Activated CD4-positive, alpha-beta T cell treated with anti-CD3 and anti-CD28 coated beads, Interleukin-2, amount 10 ng/mL, durations not matched to agents 7 days and 5 days (primary cell): ENCODE measurements at regions not wholly inside any gene's neighbourhood (a gene's known extent, or its start where the extent isn't known, plus 50 kb on each side); places are given as distances from the start of the nearest gene placed in this dataset.

Experiments
- CTCF ChIA-PET: fragments of 350-600 bp; sonication (Branson Sonifier 250); formaldehyde crosslinking; loops from one replicate; lab custom pipeline; 2021; ENCODE audit warnings: antibody characterized with exemption; lab: Charles Lee
- POLR2A ChIA-PET: fragments of 350-600 bp; sonication (Branson Sonifier 250); formaldehyde crosslinking; loops from one replicate; lab custom pipeline; 2021; ENCODE audit warnings: antibody characterized with exemption; lab: Charles Lee
- DNase-seq: peaks from one replicate; pipeline ENCODE4 v3.0.0-alpha.2; 2020
- H3K27ac Mint-ChIP-seq: one replicate; pipeline ENCODE4 v1.8.0; 2021; ENCODE audit warnings: mild to moderate bottlenecking, moderate library complexity, mixed read lengths
- H3K27me3 Mint-ChIP-seq: one replicate; pipeline ENCODE4 v1.8.0; 2021; ENCODE audit warnings: mixed read lengths
- H3K36me3 Mint-ChIP-seq: one replicate; pipeline ENCODE4 v1.8.0; 2021; ENCODE audit warnings: low read depth, mixed read lengths
- H3K4me1 Mint-ChIP-seq: one replicate; pipeline ENCODE4 v1.8.0; 2021; ENCODE audit warnings: mixed read lengths
- H3K4me3 Mint-ChIP-seq: one replicate; pipeline ENCODE4 v1.8.0; 2021; ENCODE audit warnings: mild to moderate bottlenecking, moderate library complexity, mixed read lengths
- H3K9me3 Mint-ChIP-seq: one replicate; pipeline ENCODE4 v1.8.0; 2021; ENCODE audit warnings: mixed read lengths

DNA sequence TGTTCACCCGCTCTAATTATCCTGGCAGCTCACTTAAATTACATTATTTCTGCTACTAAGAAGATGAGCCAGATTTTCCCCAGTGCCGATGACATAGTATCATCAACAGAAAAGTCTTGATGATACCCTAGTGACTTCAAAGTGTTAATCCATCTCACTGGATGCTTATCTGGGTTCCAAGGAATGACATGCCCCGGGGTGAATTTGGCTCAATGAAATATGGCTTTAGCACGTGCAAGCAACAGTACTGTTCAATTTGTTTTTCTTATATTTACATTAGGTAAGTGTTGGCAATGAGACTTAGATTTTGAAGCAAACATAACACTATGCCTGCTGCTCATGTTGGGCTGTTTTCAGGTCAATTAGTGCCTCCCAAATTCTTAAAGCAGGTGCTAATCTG lies 548.2 kb upstream of the SLITRK1 start:
- Mint-ChIP-seq H3K36me3 (no peaks in the 10 kb centered on the region), H3K4me1 (no peaks in the 10 kb centered on the region), H3K9me3 (no peaks in the 10 kb centered on the region), H3K4me3 (no peak overlapping the region), H3K27ac (no peak overlapping the region), H3K27me3 (no peaks in the 10 kb centered on the region)
- no peak for DNase-seq
- ChIA-PET CTCF (no interaction called here), POLR2A (no interaction called here)

DNA sequence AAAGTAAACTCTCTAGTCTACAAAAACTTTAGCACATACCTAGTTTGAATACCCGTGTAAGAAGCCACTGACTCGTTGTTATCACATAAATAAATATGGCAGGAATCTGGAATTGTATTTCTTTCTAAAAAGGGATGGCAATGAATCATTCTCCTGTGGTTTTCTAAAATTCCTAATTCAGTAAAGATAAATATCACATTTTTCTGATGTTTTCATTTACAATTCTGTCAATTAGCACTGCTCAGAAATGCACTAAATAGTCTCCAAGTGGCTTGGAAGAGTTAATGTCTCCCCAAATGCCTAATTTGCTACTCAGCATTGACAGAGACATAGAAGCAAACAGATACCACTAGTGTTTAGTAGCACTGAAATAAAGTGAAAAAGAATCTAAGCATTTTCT lies 547.7 kb upstream of the SLITRK1 start:
- no peak for DNase-seq
- no peaks in the 10 kb centered on the region for H3K9me3 Mint-ChIP-seq
- POLR2A ChIA-PET, result no interaction called here
- H3K27me3 Mint-ChIP-seq, result no peaks in the 10 kb centered on the region
- no peaks in the 10 kb centered on the region for H3K4me1 Mint-ChIP-seq
- H3K36me3 Mint-ChIP-seq, result no peaks in the 10 kb centered on the region
- CTCF ChIA-PET, result no interaction called here
- no peak overlapping the region for H3K27ac Mint-ChIP-seq
- no peak overlapping the region for H3K4me3 Mint-ChIP-seq

GRCh38 chr13:84418041-84418440 lies 535.8 kb upstream of the SLITRK1 start:
- Mint-ChIP-seq H3K4me1 (no peaks in the 10 kb centered on the region), H3K9me3 (peaks cover 3% of the 10 kb centered on the region), H3K4me3 (no peak overlapping the region), H3K27me3 (no peaks in the 10 kb centered on the region), H3K27ac (no peak overlapping the region), H3K36me3 (no peaks in the 10 kb centered on the region)
- DNase-seq, result no peak
- ChIA-PET POLR2A (no interaction called here), CTCF (no interaction called here)

DNA sequence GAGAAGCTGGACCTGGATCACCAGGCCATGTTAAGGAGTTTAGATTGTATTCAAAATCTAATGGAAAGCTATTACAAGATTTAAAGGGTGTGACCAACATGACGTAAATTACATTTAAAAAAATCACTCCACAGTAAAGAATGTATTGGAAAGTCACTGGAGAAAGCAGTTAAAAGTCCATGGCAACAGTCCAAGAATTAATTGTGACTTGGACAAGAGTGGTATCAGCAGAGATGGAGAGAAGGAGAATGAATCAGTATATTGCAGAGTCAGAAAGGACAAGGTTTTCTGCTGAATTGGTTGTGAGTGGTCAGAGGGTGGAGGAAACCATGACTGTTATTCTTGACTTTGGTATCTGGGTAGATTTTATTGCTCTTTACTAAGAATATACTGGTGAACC lies 535.1 kb upstream of the SLITRK1 start:
- H3K27ac Mint-ChIP-seq, result no peak overlapping the region
- peaks cover 3% of the 10 kb centered on the region for H3K9me3 Mint-ChIP-seq
- no peaks in the 10 kb centered on the region for H3K27me3 Mint-ChIP-seq
- no peaks in the 10 kb centered on the region for H3K36me3 Mint-ChIP-seq
- H3K4me1 Mint-ChIP-seq, result no peaks in the 10 kb centered on the region
- POLR2A ChIA-PET, result no interaction called here
- CTCF ChIA-PET, result no interaction called here
- no peak for DNase-seq
- H3K4me3 Mint-ChIP-seq, result no peak overlapping the region

- DNase-seq, result no peak
- no peaks in the 10 kb centered on the region for H3K36me3 Mint-ChIP-seq
- ChIA-PET CTCF (no interaction called here), POLR2A (no interaction called here)
- H3K4me1 Mint-ChIP-seq, result no peaks in the 10 kb centered on the region
- no peaks in the 10 kb centered on the region for H3K9me3 Mint-ChIP-seq
- H3K27ac Mint-ChIP-seq, result no peak overlapping the region
- H3K27me3 Mint-ChIP-seq, result no peaks in the 10 kb centered on the region
- H3K4me3 Mint-ChIP-seq, result no peak overlapping the region
Observed at GRCh38 chr13:84413016-84413415, 530.7 kb upstream of the SLITRK1 start.

DNA sequence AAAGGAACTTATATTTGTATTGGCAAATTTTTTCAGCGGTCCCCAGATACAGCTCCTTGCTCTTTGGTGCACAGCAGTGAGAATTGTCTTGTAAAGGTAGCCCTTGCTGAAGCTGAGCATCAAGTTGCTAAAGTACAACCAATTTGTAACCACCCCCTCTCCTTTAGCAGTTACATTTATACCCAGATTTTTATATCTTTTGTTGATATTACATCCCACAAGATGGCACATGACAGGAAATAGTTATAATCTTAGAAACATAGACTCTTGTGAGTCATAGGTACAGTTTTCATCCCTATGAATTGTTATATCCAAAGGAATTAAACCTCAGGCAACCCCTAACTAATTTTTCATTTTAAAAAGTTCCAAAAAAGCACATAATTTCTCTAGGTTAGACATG lies 523.0 kb upstream of the SLITRK1 start:
- Mint-ChIP-seq H3K4me1 (no peaks in the 10 kb centered on the region), H3K9me3 (no peaks in the 10 kb centered on the region)

GRCh38 chr13:84400706-84401105 lies 518.4 kb upstream of the SLITRK1 start:
- Mint-ChIP-seq H3K27ac (no peak overlapping the region), H3K9me3 (peaks cover 5% of the 10 kb centered on the region), H3K27me3 (no peaks in the 10 kb centered on the region), H3K36me3 (no peaks in the 10 kb centered on the region), H3K4me3 (no peak overlapping the region), H3K4me1 (no peaks in the 10 kb centered on the region)
- CTCF ChIA-PET, result no interaction called here
- POLR2A ChIA-PET, result no interaction called here
- DNase-seq, result no peak

More for the DNA sequence above, 523.0 kb upstream of the SLITRK1 start:
- CTCF ChIA-PET, result no interaction called here
- Mint-ChIP-seq H3K36me3 (no peaks in the 10 kb centered on the region), H3K27ac (no peak overlapping the region), H3K4me3 (no peak overlapping the region), H3K27me3 (no peaks in the 10 kb centered on the region)
- POLR2A ChIA-PET, result no interaction called here
- no peak for DNase-seq

DNA sequence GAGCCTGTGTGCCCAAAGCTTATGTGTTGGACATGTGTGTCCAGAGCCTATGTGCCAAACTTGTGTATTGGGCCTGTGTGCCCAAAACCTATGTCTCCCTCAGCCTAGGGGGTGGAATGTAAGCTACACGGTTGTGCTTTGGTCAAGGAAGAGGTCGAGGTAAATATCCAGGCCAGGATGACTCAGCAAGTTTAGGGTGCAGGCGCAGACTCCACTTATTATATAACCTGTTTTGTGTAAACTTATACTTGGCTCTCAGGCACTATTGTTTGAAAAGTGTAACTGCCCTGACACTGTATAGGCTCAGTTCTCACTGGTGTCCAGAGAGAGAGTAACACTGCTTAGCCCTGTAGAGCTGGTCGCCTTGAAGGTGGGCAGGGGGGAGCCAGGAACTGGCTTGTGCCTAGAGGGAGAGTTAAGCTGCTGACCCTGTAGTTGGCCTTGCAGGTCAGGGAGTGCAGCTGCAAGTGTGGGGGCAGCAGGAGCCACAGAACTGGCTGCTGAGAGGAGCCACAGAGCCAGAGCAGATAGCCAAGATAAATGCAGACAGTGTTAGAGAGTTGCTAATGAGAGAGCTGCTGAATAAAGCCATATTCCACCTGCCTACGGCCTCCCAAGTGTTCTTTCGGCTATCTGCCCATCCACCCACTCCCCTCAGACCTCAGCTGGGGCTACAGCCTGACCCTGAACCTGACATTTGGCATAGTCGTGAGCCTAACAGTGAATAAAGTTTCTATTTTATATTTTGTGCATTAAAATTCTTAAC lies 517.2 kb upstream of the SLITRK1 start:
- ChIA-PET CTCF (no interaction called here), POLR2A (no interaction called here)
- Mint-ChIP-seq H3K4me3 (no peak overlapping the region), H3K36me3 (no peaks in the 10 kb centered on the region), H3K27ac (no peak overlapping the region), H3K27me3 (no peaks in the 10 kb centered on the region), H3K9me3 (peaks cover 10% of the 10 kb centered on the region), H3K4me1 (no peaks in the 10 kb centered on the region)
- no peak for DNase-seq

GRCh38 chr13:84393981-84394625 lies 511.8 kb upstream of the SLITRK1 start:
- ChIA-PET CTCF (no interaction called here), POLR2A (no interaction called here)
- no peaks in the 10 kb centered on the region for H3K27me3 Mint-ChIP-seq
- H3K36me3 Mint-ChIP-seq, result no peaks in the 10 kb centered on the region
- no peak overlapping the region for H3K27ac Mint-ChIP-seq
- H3K9me3 Mint-ChIP-seq, result peaks cover 12% of the 10 kb centered on the region
- DNase-seq, result no peak
- no peaks in the 10 kb centered on the region for H3K4me1 Mint-ChIP-seq
- H3K4me3 Mint-ChIP-seq, result no peak overlapping the region

- H3K4me1 Mint-ChIP-seq, result no peaks in the 10 kb centered on the region
- ChIA-PET CTCF (no interaction called here), POLR2A (no interaction called here)
- no peaks in the 10 kb centered on the region for H3K36me3 Mint-ChIP-seq
- DNase-seq, result no peak
- no peak overlapping the region for H3K27ac Mint-ChIP-seq
- H3K4me3 Mint-ChIP-seq, result no peak overlapping the region
- H3K27me3 Mint-ChIP-seq, result no peaks in the 10 kb centered on the region
- H3K9me3 Mint-ChIP-seq, result peaks cover 3% of the 10 kb centered on the region
Observed at GRCh38 chr13:84380866-84381265, 498.6 kb upstream of the SLITRK1 start.

- POLR2A ChIA-PET, result no interaction called here
- H3K27ac Mint-ChIP-seq, result no peak overlapping the region
- H3K27me3 Mint-ChIP-seq, result no peaks in the 10 kb centered on the region
- no peak overlapping the region for H3K4me3 Mint-ChIP-seq
- no peaks in the 10 kb centered on the region for H3K4me1 Mint-ChIP-seq
- DNase-seq, result no peak
- CTCF ChIA-PET, result no interaction called here
- no peaks in the 10 kb centered on the region for H3K9me3 Mint-ChIP-seq
- no peaks in the 10 kb centered on the region for H3K36me3 Mint-ChIP-seq
Observed at GRCh38 chr13:84377106-84377505, 494.8 kb upstream of the SLITRK1 start.

GRCh38 chr13:84366506-84366905 lies 484.2 kb upstream of the SLITRK1 start:
- ChIA-PET POLR2A (no interaction called here), CTCF (no interaction called here)
- H3K9me3 Mint-ChIP-seq, result no peaks in the 10 kb centered on the region
- H3K36me3 Mint-ChIP-seq, result no peaks in the 10 kb centered on the region
- no peak overlapping the region for H3K27ac Mint-ChIP-seq
- no peaks in the 10 kb centered on the region for H3K4me1 Mint-ChIP-seq
- no peak for DNase-seq
- no peak overlapping the region for H3K4me3 Mint-ChIP-seq
- no peaks in the 10 kb centered on the region for H3K27me3 Mint-ChIP-seq

DNA sequence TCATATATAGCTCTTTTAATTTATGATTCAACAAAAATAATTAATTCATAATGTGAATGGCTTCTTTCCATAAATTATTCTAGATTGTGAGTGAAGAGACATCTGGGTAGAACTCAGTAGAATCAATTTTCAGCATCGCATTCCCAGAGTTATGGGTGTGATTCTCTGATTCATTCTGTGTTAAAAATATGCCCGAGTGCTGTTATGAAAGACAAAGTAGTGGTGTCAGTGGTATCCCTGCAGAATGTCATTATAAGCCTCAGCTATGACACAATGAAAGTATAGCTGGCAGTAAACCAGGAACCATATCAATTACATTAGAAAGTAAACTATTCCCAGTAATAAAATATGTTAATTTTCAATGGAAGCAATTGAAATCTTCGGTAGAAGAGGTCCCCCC lies 480.5 kb upstream of the SLITRK1 start:
- POLR2A ChIA-PET, result no interaction called here
- Mint-ChIP-seq H3K36me3 (no peaks in the 10 kb centered on the region), H3K4me1 (no peaks in the 10 kb centered on the region), H3K27me3 (no peaks in the 10 kb centered on the region), H3K4me3 (no peak overlapping the region), H3K27ac (no peak overlapping the region), H3K9me3 (no peaks in the 10 kb centered on the region)
- CTCF ChIA-PET, result no interaction called here
- no peak for DNase-seq

DNA sequence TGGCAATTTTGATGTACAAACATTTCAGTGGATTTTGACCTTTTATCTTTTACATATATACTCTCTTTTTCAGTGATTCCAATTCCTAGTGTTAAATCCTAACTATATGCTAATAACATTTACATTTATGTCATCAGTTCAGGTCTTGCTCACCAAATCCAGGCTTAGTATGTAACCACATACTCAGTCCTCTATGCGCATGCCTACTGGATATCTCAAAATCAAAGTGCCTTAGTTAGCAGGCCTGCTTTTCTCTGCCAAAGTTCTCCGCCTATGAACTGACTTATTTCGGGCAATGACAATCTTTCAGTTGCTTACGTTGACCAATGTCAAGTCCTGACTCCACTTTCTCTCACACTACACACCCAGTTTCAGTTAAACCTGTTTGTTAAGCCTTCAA lies 478.5 kb upstream of the SLITRK1 start:
- DNase-seq, result no peak
- Mint-ChIP-seq H3K36me3 (no peaks in the 10 kb centered on the region), H3K9me3 (no peaks in the 10 kb centered on the region), H3K4me3 (no peak overlapping the region), H3K4me1 (no peaks in the 10 kb centered on the region), H3K27me3 (no peaks in the 10 kb centered on the region), H3K27ac (no peak overlapping the region)
- POLR2A ChIA-PET, result no interaction called here
- CTCF ChIA-PET, result no interaction called here
